NCI-H345 (cell line): ENCODE measurements at regions not wholly inside any gene's neighbourhood (a gene's known extent, or its start where the extent isn't known, plus 50 kb on each side); places are given as distances from the start of the nearest gene placed in this dataset.

Experiments used
- DNase-seq: peaks from one replicate; lab custom pipeline; 2025; lab: John Stamatoyannopoulos, UW

GRCh38 chr1:234720709-234721441 lies 110.9 kb upstream of the IRF2BP2 start:
- DNase-seq: no peak

GRCh38 chr1:234719454-234720251 lies 109.7 kb upstream of the IRF2BP2 start:
- DNase-seq: no peak

- DNase-seq: no peak
These were observed 108.8 kb upstream of the IRF2BP2 start for GRCh38 chr1:234718496-234719453.

GRCh38 chr1:234716908-234717375 lies 107.0 kb upstream of the IRF2BP2 start:
- no peak for DNase-seq

DNA sequence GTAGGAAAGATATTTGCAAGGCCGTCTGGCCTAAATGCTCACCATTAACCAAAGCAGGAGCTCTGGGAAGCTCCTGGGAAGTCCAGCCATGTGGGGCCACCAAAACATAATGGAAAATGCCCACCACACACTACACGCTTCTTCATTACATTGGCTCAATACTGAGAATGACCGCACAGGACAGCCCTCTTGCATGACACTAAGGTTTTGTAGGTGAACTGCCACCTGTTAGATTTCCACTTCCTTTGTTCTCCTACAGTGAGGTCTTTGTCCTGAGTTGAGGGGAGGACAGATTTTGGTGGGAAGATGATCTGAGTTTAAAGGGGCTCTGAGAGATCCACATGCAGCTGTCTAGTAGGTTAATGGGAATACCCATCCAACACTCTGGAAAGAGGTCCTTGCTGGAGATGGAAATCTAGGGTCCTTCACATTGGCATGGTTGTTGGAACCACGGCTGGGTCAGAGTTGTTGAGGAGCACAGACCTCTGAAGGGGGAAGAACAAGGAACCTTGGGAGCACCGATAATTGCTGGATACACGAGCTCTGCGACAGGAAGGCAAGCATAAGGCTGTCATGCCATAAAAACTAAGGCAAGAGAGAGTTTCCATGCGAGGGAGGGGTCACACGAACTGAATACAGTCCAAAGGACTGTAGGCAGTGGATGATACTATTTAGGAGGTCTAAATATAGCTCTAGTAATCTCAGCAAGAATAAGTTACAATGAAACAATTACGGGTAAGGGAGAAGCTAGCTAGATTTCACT lies 105.5 kb upstream of the IRF2BP2 start:
- DNase-seq: no peak

DNA sequence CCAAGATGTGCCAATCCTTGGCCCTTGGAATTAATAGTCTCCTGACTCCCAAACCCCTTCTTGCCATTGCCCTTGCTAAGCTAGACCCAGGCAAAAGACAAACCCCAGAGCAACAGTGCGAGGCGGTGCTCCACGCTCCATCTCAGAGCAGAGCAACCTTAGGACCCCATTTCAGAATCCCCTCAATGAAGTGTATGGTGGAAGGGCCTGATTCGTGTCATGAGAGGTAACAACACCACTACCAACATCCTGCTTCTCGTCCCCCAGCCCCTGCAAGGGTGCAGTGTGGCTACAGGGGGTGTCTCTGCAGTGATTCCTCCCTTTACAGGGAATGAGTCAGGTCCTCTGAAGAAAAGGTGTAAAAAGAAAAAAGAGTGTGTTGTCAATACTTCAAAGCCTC lies 103.9 kb upstream of the IRF2BP2 start:
- DNase-seq: no peak

DNA sequence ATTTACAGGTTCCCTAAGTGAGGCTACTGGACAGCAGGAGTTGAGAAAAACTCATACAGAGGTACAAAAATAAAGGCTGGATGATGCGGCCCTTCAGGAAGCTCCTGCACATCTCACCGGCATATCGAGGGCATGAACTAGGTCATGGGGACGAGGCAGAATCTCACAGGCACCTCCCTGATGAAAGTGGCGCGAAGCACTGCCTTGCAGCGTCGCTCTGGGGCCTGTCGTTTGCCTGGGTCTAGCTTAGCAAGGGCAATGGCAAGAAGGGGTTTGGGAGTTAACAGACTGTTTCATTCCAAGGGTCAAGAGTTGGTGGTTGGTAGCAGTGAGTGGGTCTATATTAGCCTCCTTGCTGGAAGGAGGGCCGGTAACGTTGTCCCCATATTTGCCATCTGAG lies 103.5 kb upstream of the IRF2BP2 start:
- no peak for DNase-seq

DNA sequence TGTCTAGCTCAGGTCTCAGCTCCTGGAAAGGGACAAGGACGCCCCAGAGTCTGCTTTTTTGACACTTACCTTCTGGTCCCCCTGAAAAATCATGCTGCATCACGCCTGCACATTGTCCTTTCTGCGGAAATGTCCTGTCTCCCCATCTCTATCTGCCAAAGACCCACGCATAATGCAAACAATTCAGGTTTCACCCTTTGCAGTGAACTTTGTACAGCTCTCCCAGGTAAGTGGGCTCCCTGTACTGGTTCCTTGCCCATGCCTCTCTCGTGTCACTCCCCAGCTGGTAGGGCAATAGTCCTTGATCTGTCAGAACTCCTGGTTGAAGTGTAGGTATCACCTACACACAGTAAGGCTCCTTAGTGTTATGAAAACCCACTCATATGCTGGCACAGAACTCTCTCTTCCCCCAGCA lies 102.9 kb upstream of the IRF2BP2 start:
- DNase-seq: no peak

- no peak for DNase-seq
These were observed 101.2 kb upstream of the IRF2BP2 start for GRCh38 chr1:234710936-234711724.

DNA sequence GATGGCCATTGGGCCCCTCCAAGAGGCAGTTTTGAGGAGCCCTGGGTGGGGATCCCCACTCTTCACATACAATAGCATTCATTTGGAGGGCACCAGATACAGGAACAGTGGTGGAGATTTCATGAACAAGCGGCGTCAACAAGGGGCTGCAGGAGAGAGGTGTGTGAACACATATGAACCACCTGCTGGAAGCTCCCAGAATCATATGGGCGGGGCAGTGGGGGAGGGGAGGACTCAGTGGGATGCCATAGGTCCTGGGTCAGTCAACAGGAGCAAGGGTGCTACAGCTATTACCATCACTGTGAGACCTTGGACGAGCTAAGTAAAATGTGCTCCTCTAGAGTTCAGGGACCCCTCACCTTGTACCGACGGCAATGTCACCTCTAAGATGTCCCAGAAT lies 100.4 kb upstream of the IRF2BP2 start:
- DNase-seq: no peak

- DNase-seq: peak; percentile 18
These were observed 99.7 kb upstream of the IRF2BP2 start for GRCh38 chr1:234709473-234710228.

- DNase-seq: no peak
These were observed 98.9 kb upstream of the IRF2BP2 start for GRCh38 chr1:234708700-234709395.

DNA sequence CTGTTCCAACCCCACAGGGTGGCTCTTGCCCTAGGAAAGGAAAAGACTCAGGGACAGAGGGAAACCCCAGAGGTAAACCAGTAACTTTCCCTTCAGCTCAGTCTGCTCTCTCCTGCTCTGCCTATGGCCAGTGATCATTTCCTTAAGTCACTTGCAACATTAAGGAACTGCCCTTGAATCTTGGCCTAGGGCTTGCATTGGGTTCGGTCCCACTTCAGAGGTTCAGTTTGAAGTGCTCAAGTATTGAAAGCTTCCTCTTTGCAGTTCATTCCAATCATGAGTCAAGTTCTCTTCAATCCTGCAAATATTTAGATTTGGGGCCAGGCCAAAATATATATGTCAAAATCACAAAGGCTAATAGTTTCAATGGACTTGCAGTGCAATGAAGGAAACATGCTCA lies 97.7 kb upstream of the IRF2BP2 start:
- DNase-seq: no peak

DNA sequence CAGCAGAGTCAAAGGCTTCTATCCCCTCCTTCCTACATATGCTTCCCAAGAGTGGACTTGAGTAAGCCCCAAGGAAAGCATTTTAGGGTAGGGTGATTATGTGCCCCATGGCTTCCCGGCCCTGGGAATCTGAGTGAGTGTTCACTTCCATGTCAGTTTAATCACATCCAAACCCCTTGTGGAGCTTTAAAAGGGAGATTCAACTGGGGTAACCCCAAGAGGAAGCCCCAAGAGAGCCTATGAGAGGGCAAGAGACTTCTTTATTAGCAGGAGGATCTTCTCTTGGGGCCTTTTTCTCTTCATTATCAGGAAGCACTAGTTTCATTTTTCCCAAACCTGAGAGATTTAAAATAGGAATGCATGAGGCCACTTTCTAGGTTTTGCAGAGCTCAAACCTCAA lies 97.0 kb upstream of the IRF2BP2 start:
- no peak for DNase-seq

- DNase-seq: no peak
These were observed 96.2 kb upstream of the IRF2BP2 start for GRCh38 chr1:234706199-234706598.

DNA sequence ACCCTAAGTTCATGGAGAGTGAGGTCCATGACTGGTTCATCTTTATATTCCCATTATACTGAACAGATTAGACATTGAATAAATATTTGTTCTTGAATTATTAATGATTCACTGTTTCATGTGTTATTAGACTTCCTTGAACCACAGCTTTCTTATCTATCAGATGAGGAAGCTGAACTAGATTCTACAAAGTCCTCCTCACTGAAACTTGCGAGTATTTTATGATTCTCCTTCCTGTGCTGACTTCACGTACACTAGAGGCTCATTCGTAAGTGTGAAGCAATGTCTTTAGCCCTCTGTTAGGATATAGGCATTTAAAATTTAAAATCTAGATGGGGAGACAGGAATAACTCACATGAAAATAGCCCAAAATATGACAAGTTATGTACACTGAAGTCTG lies 95.6 kb upstream of the IRF2BP2 start:
- DNase-seq: no peak

- no peak for DNase-seq
These were observed 94.3 kb upstream of the IRF2BP2 start for GRCh38 chr1:234704106-234704887.

DNA sequence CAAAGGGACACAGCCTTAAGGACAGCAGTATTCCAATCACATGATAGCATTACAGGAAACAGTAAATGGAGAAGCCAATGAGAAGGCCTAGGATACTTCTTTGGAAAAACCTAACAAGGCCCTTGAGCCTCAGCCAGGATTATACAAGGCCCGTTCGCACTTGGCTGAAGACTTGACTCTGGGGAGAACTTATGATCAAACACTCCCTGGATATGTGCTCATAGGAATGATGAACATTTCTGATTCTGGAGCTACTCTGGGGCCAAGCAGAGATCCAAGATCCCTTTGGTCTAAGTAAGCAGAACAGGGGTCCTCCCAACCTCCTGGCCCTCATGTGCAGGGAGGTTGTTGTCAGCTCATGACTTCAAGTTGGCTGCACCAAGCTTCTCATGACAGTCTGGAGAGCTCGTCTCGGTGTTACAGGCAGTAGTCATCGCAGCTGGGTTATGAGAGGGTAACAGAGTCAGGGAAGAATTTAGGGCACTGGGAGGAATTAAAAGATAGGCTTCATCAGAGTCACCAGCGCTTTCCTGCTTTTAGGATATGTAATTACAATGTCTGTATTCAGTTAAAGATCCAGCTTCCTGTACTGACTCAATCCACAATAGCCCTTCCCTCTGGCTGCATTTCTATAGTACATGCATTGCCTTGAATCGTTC lies 92.5 kb upstream of the IRF2BP2 start:
- DNase-seq: no peak
